ENCODE measurements at regions not wholly inside any gene's neighbourhood (a gene's known extent, or its start where the extent isn't known, plus 50 kb on each side); places are given as distances from the start of the nearest gene placed in this dataset.

DNA sequence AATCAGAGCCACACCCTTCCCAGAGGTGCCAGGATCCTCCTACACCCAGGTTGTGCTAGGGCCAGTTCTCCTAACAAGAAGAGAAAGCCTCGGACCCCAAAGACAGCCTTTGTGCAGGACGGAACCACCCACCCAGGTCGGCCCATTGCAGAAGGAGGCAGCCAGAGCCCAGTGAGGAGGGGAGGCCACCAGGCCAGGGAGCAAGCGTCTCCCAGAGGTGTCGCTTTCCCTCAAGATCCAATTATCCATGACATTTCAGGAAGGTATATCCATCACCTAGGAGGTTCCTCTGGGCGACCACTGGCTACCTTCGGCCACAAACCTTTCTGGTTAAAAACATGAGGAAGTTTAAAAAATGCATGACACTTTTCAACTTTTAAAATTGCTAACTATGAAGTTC lies 87.4 kb upstream of the THBS2 start:
- TF ChIP-seq EZH2 (IDR thresholded peaks at IDR 0.05; ENCODE audit: low read length), result no peak
- TF ChIP-seq, protein P1, sequence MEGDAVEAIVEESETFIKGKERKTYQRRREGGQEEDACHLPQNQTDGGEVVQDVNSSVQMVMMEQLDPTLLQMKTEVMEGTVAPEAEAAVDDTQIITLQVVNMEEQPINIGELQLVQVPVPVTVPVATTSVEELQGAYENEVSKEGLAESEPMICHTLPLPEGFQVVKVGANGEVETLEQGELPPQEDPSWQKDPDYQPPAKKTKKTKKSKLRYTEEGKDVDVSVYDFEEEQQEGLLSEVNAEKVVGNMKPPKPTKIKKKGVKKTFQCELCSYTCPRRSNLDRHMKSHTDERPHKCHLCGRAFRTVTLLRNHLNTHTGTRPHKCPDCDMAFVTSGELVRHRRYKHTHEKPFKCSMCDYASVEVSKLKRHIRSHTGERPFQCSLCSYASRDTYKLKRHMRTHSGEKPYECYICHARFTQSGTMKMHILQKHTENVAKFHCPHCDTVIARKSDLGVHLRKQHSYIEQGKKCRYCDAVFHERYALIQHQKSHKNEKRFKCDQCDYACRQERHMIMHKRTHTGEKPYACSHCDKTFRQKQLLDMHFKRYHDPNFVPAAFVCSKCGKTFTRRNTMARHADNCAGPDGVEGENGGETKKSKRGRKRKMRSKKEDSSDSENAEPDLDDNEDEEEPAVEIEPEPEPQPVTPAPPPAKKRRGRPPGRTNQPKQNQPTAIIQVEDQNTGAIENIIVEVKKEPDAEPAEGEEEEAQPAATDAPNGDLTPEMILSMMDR (optimal IDR thresholded peaks at IDR 0.05 in 1 of 3, IDR thresholded peaks at IDR 0.05 in 1 of 3, conservative IDR thresholded peaks at IDR 0.05 in 1 of 3; ENCODE audit: extremely low read depth in 1 of 3, insufficient read depth in 2 of 3, low read length in 3 of 3), result no peak

Measured in keratinocyte (primary cell).